Kidney epithelial cell (primary cell): ENCODE measurements at regions not wholly inside any gene's neighbourhood (a gene's known extent, or its start where the extent isn't known, plus 50 kb on each side); places are given as distances from the start of the nearest gene placed in this dataset.

Source experiments
- DNase-seq: peaks from one replicate; pipeline ENCODE4 v3.0.0-alpha.2; 2010; ENCODE audit warnings: low read depth
- H3K27me3 ChIP-seq: 2 replicates; pipeline ENCODE4 v1.6.0; 2011; ENCODE audit warnings: low read length; ENCODE audit not compliant: control insufficient read depth, insufficient read depth
- H3K36me3 ChIP-seq: 2 replicates; pipeline ENCODE4 v1.5.1; 2011; ENCODE audit warnings: low read length; ENCODE audit not compliant: control insufficient read depth, insufficient read depth
- H3K4me3 ChIP-seq: 2 replicates; pipeline ENCODE4 v1.5.1; 2011; ENCODE audit warnings: low read depth, mild to moderate bottlenecking, control low read depth, low read length
- CTCF ChIP-seq: IDR thresholded peaks from 2 replicates; pipeline ENCODE4 v1.5.1; 2011; ENCODE audit warnings: mild to moderate bottlenecking, moderate library complexity, low read length, control low read depth, inconsistent platforms; ENCODE audit not compliant: insufficient read depth, poor library complexity, severe bottlenecking

DNA sequence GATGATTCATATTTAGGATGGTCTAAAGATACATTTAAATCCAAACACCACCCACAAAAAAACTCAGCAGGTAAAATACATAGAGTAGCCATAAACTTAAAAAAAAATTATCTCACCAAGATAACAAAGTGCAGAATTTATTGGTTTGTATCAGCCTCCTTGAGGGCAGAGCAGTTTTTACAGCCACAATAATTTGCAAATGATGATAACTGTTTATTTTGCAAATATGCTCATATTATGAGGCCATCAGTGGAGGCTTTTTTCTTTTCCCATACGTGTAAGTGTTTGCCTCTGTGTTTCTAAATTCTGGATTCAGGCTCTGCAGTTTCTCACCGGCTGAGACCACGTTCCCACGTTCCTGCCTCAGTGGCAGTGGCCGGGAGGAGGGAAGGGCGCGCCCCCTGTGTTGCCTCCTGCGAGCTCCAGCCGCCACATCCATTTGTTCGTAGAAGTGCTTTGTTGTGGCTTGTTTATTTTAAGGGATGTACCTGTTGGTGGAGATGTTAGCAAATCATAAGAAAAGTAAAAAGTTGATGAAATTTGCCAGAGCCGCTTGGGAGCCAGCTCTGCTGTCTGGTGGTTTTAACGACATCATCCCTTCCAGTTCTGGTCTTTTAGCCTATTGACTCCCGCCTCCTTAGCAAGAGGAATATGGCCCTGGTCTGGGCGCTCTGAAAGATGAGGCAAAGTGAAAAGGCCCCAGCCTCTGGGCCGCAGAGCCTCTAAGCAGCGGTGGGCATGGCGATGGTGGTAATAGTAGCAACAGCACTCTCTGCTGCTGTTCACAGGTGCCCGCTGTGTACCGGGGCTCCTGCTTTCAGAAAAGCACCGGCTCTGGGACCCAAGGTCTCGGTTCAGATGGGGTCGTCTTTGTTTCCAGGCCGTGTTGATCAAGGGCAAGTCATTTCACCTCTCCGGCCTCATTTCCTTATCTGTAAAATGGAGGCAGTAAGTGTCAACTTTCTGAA is 66.7 kb upstream of the PPARA start:
- peaks cover 4% of the 10 kb centered on the region for H3K36me3 ChIP-seq
- no peak for TF ChIP-seq CTCF

DNA sequence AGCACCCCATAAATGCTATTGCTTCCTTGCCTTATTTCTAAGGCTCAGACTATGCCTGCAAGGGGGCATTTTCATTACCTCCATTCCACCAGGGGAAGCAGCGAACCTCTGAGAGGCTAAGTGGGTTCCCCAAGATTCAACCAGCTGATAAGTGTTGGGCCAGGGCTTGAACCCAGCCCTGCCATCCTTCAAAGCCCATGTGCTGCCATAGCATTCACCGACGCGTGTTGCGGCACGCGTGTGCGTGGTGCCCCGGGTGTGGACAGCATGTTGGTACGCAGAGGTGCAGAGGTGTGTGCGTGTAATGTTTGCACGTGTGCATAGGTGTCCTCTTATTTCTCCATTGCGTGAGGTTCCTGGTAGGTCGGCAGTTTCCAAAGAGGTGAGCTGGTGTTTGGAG is 66.0 kb upstream of the PPARA start:
- H3K27me3 ChIP-seq: no peaks in the 10 kb centered on the region
- peaks cover 5% of the 10 kb centered on the region for H3K36me3 ChIP-seq
- TF ChIP-seq CTCF: no peak
- DNase-seq: no peak
- no peak overlapping the region for H3K4me3 ChIP-seq

More for the DNA sequence above, 66.7 kb upstream of the PPARA start:
- Histone ChIP-seq H3K27me3 (no peaks in the 10 kb centered on the region), H3K4me3 (no peak overlapping the region)
- DNase-seq: no peak

DNA sequence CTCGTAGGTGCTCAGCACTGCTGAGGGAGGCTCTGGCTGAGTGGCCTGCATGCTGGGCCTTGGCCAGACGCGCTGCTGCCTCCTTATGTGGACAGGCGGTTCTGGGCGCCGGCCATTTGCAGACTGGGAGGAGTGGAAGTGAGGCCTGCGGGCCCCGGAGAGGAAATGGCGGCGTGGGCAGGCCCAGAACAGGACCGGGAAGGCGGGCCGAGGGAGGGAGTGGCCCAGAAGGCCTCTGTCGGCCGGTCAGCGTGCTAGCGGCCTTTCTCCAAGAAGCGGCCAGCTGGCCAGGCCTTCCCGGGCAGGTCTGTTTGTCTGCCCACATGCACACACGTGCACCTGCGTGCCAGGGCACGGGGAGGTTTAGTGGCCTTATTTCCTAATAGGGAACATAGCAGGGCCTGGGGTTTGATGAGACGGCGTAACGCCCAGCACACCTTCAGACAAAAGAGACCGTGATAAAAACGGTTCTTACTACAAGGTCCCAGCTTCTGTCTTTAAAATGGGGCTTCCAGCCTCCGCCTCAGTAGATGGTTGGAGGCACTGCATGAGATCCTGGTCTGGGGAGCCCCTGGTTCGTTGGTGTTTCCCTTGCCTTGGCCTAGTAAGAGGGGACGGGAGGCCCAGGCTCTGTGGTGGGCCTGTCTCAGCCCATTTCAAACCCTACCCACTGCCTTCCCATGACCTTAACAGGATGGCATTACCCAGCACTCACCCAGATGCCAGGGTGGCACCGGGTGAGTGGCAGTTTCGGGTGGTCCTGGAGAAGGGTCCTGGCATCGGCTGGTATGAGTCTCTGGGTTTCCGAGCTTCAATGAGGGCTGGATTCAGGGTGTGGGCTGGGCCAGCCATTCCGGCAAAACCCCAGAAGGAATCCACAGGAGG is 65.1 kb upstream of the PPARA start:
- Histone ChIP-seq H3K4me3 (no peak overlapping the region), H3K36me3 (peaks cover 5% of the 10 kb centered on the region), H3K27me3 (no peaks in the 10 kb centered on the region)
- no peak for TF ChIP-seq CTCF
- no peak for DNase-seq

- no peak for TF ChIP-seq CTCF
- no peak for DNase-seq
- peaks cover 6% of the 10 kb centered on the region for H3K36me3 ChIP-seq
- no peaks in the 10 kb centered on the region for H3K27me3 ChIP-seq
- no peak overlapping the region for H3K4me3 ChIP-seq
These were observed 64.3 kb upstream of the PPARA start for GRCh38 chr22:46085828-46086576.

- Histone ChIP-seq H3K4me3 (no peak overlapping the region), H3K36me3 (peaks cover 6% of the 10 kb centered on the region), H3K27me3 (no peaks in the 10 kb centered on the region)
- DNase-seq: no peak
- TF ChIP-seq CTCF: no peak
These were observed 63.6 kb upstream of the PPARA start for GRCh38 chr22:46086577-46087335.
